ENCODE measurements at regions not wholly inside any gene's neighbourhood (a gene's known extent, or its start where the extent isn't known, plus 50 kb on each side); places are given as distances from the start of the nearest gene placed in this dataset.

- no peak for TF ChIP-seq CTCF (IDR thresholded peaks at IDR 0.05; ENCODE audit: low read depth, low read length)
- TF ChIP-seq EZH2phosphoT487 (IDR thresholded peaks at IDR 0.05; ENCODE audit: low read depth): no peak
Measured at GRCh38 chr1:228883535-228883934, 148.3 kb downstream of the RHOU start.

Measured in OCI-LY3 (cell line).